ENCODE measurements at regions not wholly inside any gene's neighbourhood (a gene's known extent, or its start where the extent isn't known, plus 50 kb on each side); places are given as distances from the start of the nearest gene placed in this dataset.
A peak's percentile ranks its signal among the peaks of the same experiment; 100 is the strongest.

DNA sequence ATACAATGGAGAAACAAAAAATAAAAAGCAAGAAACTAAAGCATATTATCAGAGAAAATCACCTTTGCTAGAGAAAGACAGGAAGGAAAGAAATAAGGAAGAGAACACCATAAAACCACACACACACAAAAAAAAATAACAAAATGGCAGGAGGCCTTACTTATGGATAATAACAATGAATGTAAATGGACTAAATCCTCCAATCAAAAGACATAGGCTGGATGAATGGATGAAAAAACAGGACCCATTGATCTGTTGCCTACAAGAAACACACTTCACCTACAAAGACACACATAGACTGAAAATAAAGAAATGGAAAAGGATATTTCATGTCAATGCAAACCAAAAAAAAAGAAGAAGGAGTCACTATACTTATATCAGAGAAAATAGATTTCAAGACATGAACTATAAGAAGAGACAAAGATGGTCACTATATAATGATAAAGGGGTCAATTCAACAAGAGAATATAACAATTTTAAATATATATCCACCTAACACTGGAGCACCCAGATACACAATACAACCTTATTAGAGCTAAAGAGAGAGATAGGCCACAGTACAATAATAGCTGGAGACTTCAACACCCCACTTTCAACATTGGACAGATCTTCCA is 693.6 kb downstream of the HACE1 start:
- no peak overlapping the region for H3K4me2 ChIP-seq (ENCODE audit: low read length, poor library complexity, severe bottlenecking)
- no peak for DNase-seq
- no peak overlapping the region for H2AK5ac ChIP-seq (ENCODE audit: low read length, severe bottlenecking)
- no peak overlapping the region for H3K9ac ChIP-seq (ENCODE audit: low read length)
- no peak overlapping the region for H3K18ac ChIP-seq (ENCODE audit: low read depth in 1 of 2, low read length in 2 of 2)
- no peak overlapping the region for H3K27ac ChIP-seq (ENCODE audit: low read length, poor library complexity, severe bottlenecking)
- no peak overlapping the region for H2BK5ac ChIP-seq (ENCODE audit: low read depth, low read length, poor library complexity, severe bottlenecking)
- no peaks in the 10 kb centered on the region for H3K79me1 ChIP-seq (replicated peaks; ENCODE audit: low read length, poor library complexity, severe bottlenecking)
- no peak overlapping the region for H3K4me3 ChIP-seq (ENCODE audit: insufficient read depth in 1 of 2, low read depth in 1 of 2, low read length in 2 of 2)
- H4K91ac ChIP-seq (ENCODE audit: low read length) = no peak overlapping the region
- H2BK120ac ChIP-seq (ENCODE audit: low read depth, low read length) = no peak overlapping the region
- H3K14ac ChIP-seq (ENCODE audit: low read length in 2 of 2) = no peak overlapping the region
- H3K27me3 ChIP-seq (ENCODE audit: control insufficient read depth in 1 of 2, insufficient read depth in 1 of 2, low read length in 2 of 2) = no peaks in the 10 kb centered on the region
- no peak overlapping the region for H2AFZ ChIP-seq (ENCODE audit: low read depth, low read length)
- H3K23ac ChIP-seq (ENCODE audit: low read length in 2 of 2) = no peak overlapping the region
- H3K36me3 ChIP-seq (ENCODE audit: control insufficient read depth in 1 of 2, insufficient read depth in 2 of 2, low read depth in 1 of 2, low read length in 2 of 2) = no peaks in the 10 kb centered on the region
- no peak overlapping the region for H4K8ac ChIP-seq (ENCODE audit: low read length)
- H3K9me3 ChIP-seq (ENCODE audit: control insufficient read depth, low read length) = peaks cover 32% of the 10 kb centered on the region
- no peak overlapping the region for H2BK12ac ChIP-seq (ENCODE audit: low read length in 2 of 2)
- H3K4ac ChIP-seq (ENCODE audit: low read depth in 1 of 2, low read length in 2 of 2) = no peak overlapping the region
- no peak overlapping the region for H2BK15ac ChIP-seq (ENCODE audit: low read depth, poor library complexity, severe bottlenecking)
- H3K4me1 ChIP-seq (ENCODE audit: control insufficient read depth, insufficient read depth, low read depth, low read length) = no peaks in the 10 kb centered on the region

DNA sequence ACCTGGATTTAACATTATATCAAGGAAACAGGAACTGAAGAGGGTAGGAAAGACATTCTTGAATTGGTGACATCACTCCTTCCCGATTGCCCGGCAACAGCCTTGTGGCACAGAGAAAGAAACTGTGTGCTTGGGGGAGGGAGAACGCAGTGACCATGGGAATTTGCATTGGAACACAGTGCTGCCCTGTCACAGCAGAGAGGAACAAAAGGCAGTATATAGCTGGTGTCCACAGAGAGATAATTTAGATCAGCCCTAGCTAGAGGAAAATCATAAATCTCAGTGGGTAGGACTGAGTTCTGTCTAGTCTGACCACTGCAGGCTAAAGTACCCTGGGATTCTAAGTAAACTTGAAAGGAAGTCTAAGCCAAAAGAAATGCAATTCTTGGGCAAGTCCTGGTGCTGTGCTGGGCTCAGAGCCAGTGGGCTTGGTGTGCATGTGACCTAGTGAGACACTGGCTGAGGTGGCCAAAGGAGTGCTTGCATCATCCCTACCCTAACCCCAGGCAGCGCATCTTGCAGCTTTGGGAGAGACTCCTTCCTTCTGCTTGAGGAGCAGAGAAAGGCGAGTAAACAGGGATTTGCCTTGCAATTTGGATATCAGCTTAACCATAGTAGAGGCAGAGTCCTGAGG is 697.6 kb downstream of the HACE1 start:
- Histone ChIP-seq H3K79me1 (replicated peaks; ENCODE audit: low read length, poor library complexity, severe bottlenecking) (no peaks in the 10 kb centered on the region), H3K14ac (ENCODE audit: low read length in 2 of 2) (no peak overlapping the region), H2BK12ac (ENCODE audit: low read length in 2 of 2) (peak overlapping the region in 1 of 2 experiments; percentile 57), H3K9ac (ENCODE audit: low read length) (no peak overlapping the region), H3K4me1 (ENCODE audit: control insufficient read depth, insufficient read depth, low read depth, low read length) (no peaks in the 10 kb centered on the region), H2BK15ac (ENCODE audit: low read depth, poor library complexity, severe bottlenecking) (no peak overlapping the region), H3K36me3 (ENCODE audit: control insufficient read depth in 1 of 2, insufficient read depth in 2 of 2, low read depth in 1 of 2, low read length in 2 of 2) (no peaks in the 10 kb centered on the region), H3K4me2 (ENCODE audit: low read length, poor library complexity, severe bottlenecking) (no peak overlapping the region), H2AK5ac (ENCODE audit: low read length, severe bottlenecking) (no peak overlapping the region), H3K27ac (ENCODE audit: low read length, poor library complexity, severe bottlenecking) (no peak overlapping the region), H3K27me3 (ENCODE audit: control insufficient read depth in 1 of 2, insufficient read depth in 1 of 2, low read length in 2 of 2) (no peaks in the 10 kb centered on the region), H3K18ac (ENCODE audit: low read depth in 1 of 2, low read length in 2 of 2) (peak overlapping the region in 1 of 2 experiments; percentile 50), H2BK5ac (ENCODE audit: low read depth, low read length, poor library complexity, severe bottlenecking) (no peak overlapping the region), H3K9me3 (ENCODE audit: control insufficient read depth, low read length) (peaks cover 26% of the 10 kb centered on the region), H2BK120ac (ENCODE audit: low read depth, low read length) (peak overlapping the region; percentile 29), H3K4ac (ENCODE audit: low read depth in 1 of 2, low read length in 2 of 2) (no peak overlapping the region), H3K23ac (ENCODE audit: low read length in 2 of 2) (no peak overlapping the region), H2AFZ (ENCODE audit: low read depth, low read length) (no peak overlapping the region), H4K8ac (ENCODE audit: low read length) (peak overlapping the region; percentile 50), H3K4me3 (ENCODE audit: insufficient read depth in 1 of 2, low read depth in 1 of 2, low read length in 2 of 2) (no peak overlapping the region), H4K91ac (ENCODE audit: low read length) (peak overlapping the region; percentile 20)
- 80% methylated on average over 5 of the region's 5 CpGs for WGBS
- DNase-seq = peak; percentile 91

DNA sequence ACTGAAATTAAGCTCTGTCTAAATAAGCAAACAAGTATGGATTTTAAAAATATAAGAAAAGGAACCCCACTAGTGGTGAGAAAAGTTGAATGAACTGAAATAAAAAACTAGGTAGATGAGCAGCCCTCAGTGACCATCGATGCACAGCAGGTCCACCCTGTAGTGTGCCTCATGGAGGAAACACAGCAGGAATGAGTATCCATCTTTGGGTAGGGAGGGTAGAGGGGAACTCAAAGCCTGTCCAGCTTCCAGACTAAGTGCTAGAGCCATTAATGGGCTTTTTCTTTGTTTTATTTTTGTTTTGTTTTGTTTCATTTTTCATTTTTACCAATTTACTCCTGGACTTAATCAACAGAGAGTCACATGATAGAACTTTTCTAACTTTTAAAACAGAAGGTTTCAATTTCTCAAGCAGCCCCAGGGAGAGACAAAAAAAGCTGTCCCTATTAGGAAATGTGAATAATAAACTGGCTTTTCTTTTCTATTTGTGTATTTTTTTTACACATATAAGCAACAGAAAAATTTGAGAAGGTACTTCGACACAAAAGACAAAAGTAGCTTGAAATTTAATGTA is 700.6 kb downstream of the HACE1 start:
- peaks cover 5% of the 10 kb centered on the region for H3K9me3 ChIP-seq (ENCODE audit: control insufficient read depth, low read length)
- 100% methylated on average over 1 of the region's 2 CpGs for WGBS
- no peak overlapping the region for H2BK5ac ChIP-seq (ENCODE audit: low read depth, low read length, poor library complexity, severe bottlenecking)
- no peak overlapping the region for H2AFZ ChIP-seq (ENCODE audit: low read depth, low read length)
- no peak overlapping the region for H3K14ac ChIP-seq (ENCODE audit: low read length in 2 of 2)
- no peak overlapping the region for H3K4me2 ChIP-seq (ENCODE audit: low read length, poor library complexity, severe bottlenecking)
- no peak overlapping the region for H2AK5ac ChIP-seq (ENCODE audit: low read length, severe bottlenecking)
- no peak overlapping the region for H3K27ac ChIP-seq (ENCODE audit: low read length, poor library complexity, severe bottlenecking)
- no peak overlapping the region for H2BK15ac ChIP-seq (ENCODE audit: low read depth, poor library complexity, severe bottlenecking)
- H3K27me3 ChIP-seq (ENCODE audit: control insufficient read depth in 1 of 2, insufficient read depth in 1 of 2, low read length in 2 of 2) = no peaks in the 10 kb centered on the region
- H3K23ac ChIP-seq (ENCODE audit: low read length in 2 of 2) = no peak overlapping the region
- no peaks in the 10 kb centered on the region for H3K36me3 ChIP-seq (ENCODE audit: control insufficient read depth in 1 of 2, insufficient read depth in 2 of 2, low read depth in 1 of 2, low read length in 2 of 2)
- H3K9ac ChIP-seq (ENCODE audit: low read length) = no peak overlapping the region
- DNase-seq = no peak
- no peak overlapping the region for H3K4ac ChIP-seq (ENCODE audit: low read depth in 1 of 2, low read length in 2 of 2)
- H4K8ac ChIP-seq (ENCODE audit: low read length) = no peak overlapping the region
- no peaks in the 10 kb centered on the region for H3K79me1 ChIP-seq (replicated peaks; ENCODE audit: low read length, poor library complexity, severe bottlenecking)
- H3K18ac ChIP-seq (ENCODE audit: low read depth in 1 of 2, low read length in 2 of 2) = no peak overlapping the region
- H4K91ac ChIP-seq (ENCODE audit: low read length) = no peak overlapping the region
- H3K4me3 ChIP-seq (ENCODE audit: insufficient read depth in 1 of 2, low read depth in 1 of 2, low read length in 2 of 2) = no peak overlapping the region
- H3K4me1 ChIP-seq (ENCODE audit: control insufficient read depth, insufficient read depth, low read depth, low read length) = no peaks in the 10 kb centered on the region
- H2BK12ac ChIP-seq (ENCODE audit: low read length in 2 of 2) = no peak overlapping the region
- no peak overlapping the region for H2BK120ac ChIP-seq (ENCODE audit: low read depth, low read length)

DNA sequence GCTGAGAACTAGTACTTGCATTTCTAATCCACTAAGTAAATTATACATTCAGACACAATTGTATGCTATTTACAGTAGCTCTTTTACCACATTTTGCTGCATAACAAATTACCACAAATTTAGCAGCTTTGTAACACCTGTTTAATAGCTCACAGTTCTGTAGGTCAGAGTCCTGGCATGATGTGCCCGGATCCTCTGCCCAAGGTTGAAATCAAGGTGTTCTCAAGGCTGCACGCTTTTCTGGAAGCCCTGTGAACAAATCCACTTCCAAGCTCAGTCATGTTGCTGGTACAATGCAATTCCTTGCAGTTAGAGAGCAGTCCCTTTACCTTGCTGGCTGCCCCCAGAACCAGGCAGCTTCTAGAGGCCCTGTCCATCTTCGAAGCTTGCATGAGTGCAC is 716.0 kb downstream of the HACE1 start:
- 90% methylated on average over 3 of the region's 3 CpGs for WGBS

More for the DNA sequence above, 716.0 kb downstream of the HACE1 start:
- DNase-seq = no peak
- no peak overlapping the region for H3K4ac ChIP-seq (ENCODE audit: low read depth in 1 of 2, low read length in 2 of 2)
- H3K4me1 ChIP-seq (ENCODE audit: control insufficient read depth, insufficient read depth, low read depth, low read length) = no peaks in the 10 kb centered on the region
- H3K14ac ChIP-seq (ENCODE audit: low read length in 2 of 2) = no peak overlapping the region
- no peak overlapping the region for H2AFZ ChIP-seq (ENCODE audit: low read depth, low read length)
- H2AK5ac ChIP-seq (ENCODE audit: low read length, severe bottlenecking) = no peak overlapping the region
- no peak overlapping the region for H3K9ac ChIP-seq (ENCODE audit: low read length)
- no peak overlapping the region for H4K8ac ChIP-seq (ENCODE audit: low read length)
- H3K9me3 ChIP-seq (ENCODE audit: control insufficient read depth, low read length) = peaks cover 3% of the 10 kb centered on the region
- H3K18ac ChIP-seq (ENCODE audit: low read depth in 1 of 2, low read length in 2 of 2) = no peak overlapping the region
- no peak overlapping the region for H3K27ac ChIP-seq (ENCODE audit: low read length, poor library complexity, severe bottlenecking)
- no peak overlapping the region for H2BK15ac ChIP-seq (ENCODE audit: low read depth, poor library complexity, severe bottlenecking)
- H4K91ac ChIP-seq (ENCODE audit: low read length) = no peak overlapping the region
- no peak overlapping the region for H3K23ac ChIP-seq (ENCODE audit: low read length in 2 of 2)
- H2BK12ac ChIP-seq (ENCODE audit: low read length in 2 of 2) = no peak overlapping the region
- no peaks in the 10 kb centered on the region for H3K36me3 ChIP-seq (ENCODE audit: control insufficient read depth in 1 of 2, insufficient read depth in 2 of 2, low read depth in 1 of 2, low read length in 2 of 2)
- no peak overlapping the region for H2BK120ac ChIP-seq (ENCODE audit: low read depth, low read length)
- H3K4me2 ChIP-seq (ENCODE audit: low read length, poor library complexity, severe bottlenecking) = no peak overlapping the region
- no peaks in the 10 kb centered on the region for H3K27me3 ChIP-seq (ENCODE audit: control insufficient read depth in 1 of 2, insufficient read depth in 1 of 2, low read length in 2 of 2)
- H3K79me1 ChIP-seq (replicated peaks; ENCODE audit: low read length, poor library complexity, severe bottlenecking) = no peaks in the 10 kb centered on the region
- no peak overlapping the region for H2BK5ac ChIP-seq (ENCODE audit: low read depth, low read length, poor library complexity, severe bottlenecking)
- no peak overlapping the region for H3K4me3 ChIP-seq (ENCODE audit: insufficient read depth in 1 of 2, low read depth in 1 of 2, low read length in 2 of 2)

Measured in mesenchymal stem cell (in vitro differentiated cells and primary cell).